SK-N-SH (cell line): ENCODE measurements at regions not wholly inside any gene's neighbourhood (a gene's known extent, or its start where the extent isn't known, plus 50 kb on each side); places are given as distances from the start of the nearest gene placed in this dataset.

Source experiments
- CTCF ChIA-PET: fragments of 300-600, 350-600 bp; formaldehyde crosslinking; extraction: SDS; loops from one replicate; lab custom pipeline; 2021; lab: Yijun Ruan, JAX
- POLR2A ChIA-PET: fragments of 350-600 bp; sonication (Branson Sonifier 250); formaldehyde crosslinking; extraction: SDS; loops from one replicate; lab custom pipeline; 2020; ENCODE audit warnings: antibody characterized with exemption, inconsistent platforms; lab: Yijun Ruan, JAX
- DNase-seq: peaks from one replicate; pipeline ENCODE4 v3.0.0; 2012
- H2AFZ ChIP-seq: fragments of 200-600 bp; sonication (generic); 2 replicates; pipeline ENCODE4 v1.8.1; 2016; ENCODE audit warnings: antibody characterized with exemption, mild to moderate bottlenecking, low read depth
- H3F3A ChIP-seq: fragments of 200-600 bp; sonication (generic); replicated peaks from 2 replicates; pipeline ENCODE3; 2016; ENCODE audit warnings: antibody characterized with exemption, mild to moderate bottlenecking; ENCODE audit not compliant: insufficient read depth
- H3K27ac ChIP-seq, 2 experiments: fragments of 200-500 bp in 1 of 2; fragments of 200-600 bp in 1 of 2; sonication (Bioruptor generic) in 1 of 2; sonication (generic), shearing (Covaris generic) in 1 of 2; 2 replicates each; pipeline versions ENCODE4 v1.5.1 to v1.6.1; 2014 to 2016; ENCODE audit warnings: low read depth in 2 of 2, inconsistent platforms in 1 of 2, low read length in 1 of 2, mild to moderate bottlenecking in 1 of 2, mixed read lengths in 1 of 2
- H3K27me3 ChIP-seq: fragments of 200-600 bp; sonication (generic), shearing (Covaris generic); 2 replicates; pipeline ENCODE4 v1.6.1; 2016; ENCODE audit warnings: mixed run types; ENCODE audit not compliant: insufficient read depth
- H3K36me3 ChIP-seq, 2 experiments: fragments of 200-500 bp in 1 of 2; fragments of 200-600 bp in 1 of 2; sonication (Bioruptor generic) in 1 of 2; sonication (generic) in 1 of 2; replicated peaks in 1 of 2; 2 replicates each; pipeline versions ENCODE3 to v1.5.1; 2014 to 2016; ENCODE audit warnings: low read length in 1 of 2, mild to moderate bottlenecking in 1 of 2; ENCODE audit not compliant: insufficient read depth in 2 of 2, control insufficient read depth in 1 of 2
- H3K4me1 ChIP-seq, 2 experiments: fragments of 200-500 bp in 1 of 2; fragments of 200-600 bp in 1 of 2; sonication (Bioruptor generic) in 1 of 2; sonication (generic), shearing (Covaris generic) in 1 of 2; 2 replicates each; pipeline versions ENCODE4 v1.5.1 to v1.6.1; 2014 to 2016; ENCODE audit warnings: low read depth in 1 of 2, low read length in 1 of 2, mixed run types in 1 of 2; ENCODE audit not compliant: insufficient read depth in 2 of 2, control insufficient read depth in 1 of 2
- H3K4me2 ChIP-seq: fragments of 200-600 bp; sonication (generic), shearing (Covaris generic); 2 replicates; pipeline ENCODE4 v1.6.1; 2017; ENCODE audit warnings: mixed run types
- H3K4me3 ChIP-seq, 2 experiments: fragments of 200-500 bp in 1 of 2; fragments of 200-600 bp in 1 of 2; sonication (Bioruptor generic) in 1 of 2; sonication (generic), shearing (Covaris generic) in 1 of 2; 2 replicates each; pipeline versions ENCODE4 v1.5.1 to v1.8.1; 2014 to 2016; ENCODE audit warnings: low read depth in 2 of 2, inconsistent platforms in 1 of 2, low read length in 1 of 2, mild to moderate bottlenecking in 1 of 2, mixed read lengths in 1 of 2, moderate library complexity in 1 of 2
- H3K79me2 ChIP-seq: fragments of 200-600 bp; sonication (generic); 2 replicates; pipeline ENCODE4 v1.8.1; 2017; ENCODE audit warnings: mild to moderate bottlenecking; ENCODE audit not compliant: insufficient read depth
- H3K9ac ChIP-seq: fragments of 200-600 bp; sonication (generic); 2 replicates; pipeline ENCODE4 v1.6.1; 2017; ENCODE audit warnings: mixed run types
- H3K9me2 ChIP-seq: fragments of 200-600 bp; sonication (generic); 2 replicates; pipeline ENCODE4 v1.6.1; 2017; ENCODE audit warnings: mixed run types
- H3K9me3 ChIP-seq: fragments of 200-600 bp; sonication (generic); 2 replicates; pipeline ENCODE4 v1.6.1; 2017; ENCODE audit warnings: mixed run types, mild to moderate bottlenecking, moderate library complexity
- H4K20me1 ChIP-seq: fragments of 200-600 bp; sonication (generic); 2 replicates; pipeline ENCODE4 v1.6.1; 2017; ENCODE audit warnings: mild to moderate bottlenecking, mixed run types; ENCODE audit not compliant: insufficient read depth
- EP300 ChIP-seq, 2 experiments: IDR thresholded peaks; 2 replicates each; pipeline versions ENCODE4 v1.4.0 to v1.6.1; 2012; ENCODE audit warnings: borderline replicate concordance in 1 of 2, low read depth in 1 of 2, low read length in 1 of 2
- FOSL2 ChIP-seq: IDR thresholded peaks from 2 replicates; pipeline ENCODE4 v1.4.0; 2012; ENCODE audit warnings: low read depth, mild to moderate bottlenecking, moderate library complexity, borderline replicate concordance
- FOXJ3 ChIP-seq: sonication (generic); formaldehyde crosslinking; IDR thresholded peaks from 2 replicates; pipeline ENCODE4 v1.5.1; 2020; ENCODE audit warnings: mild to moderate bottlenecking, missing genetic modification reagents
- GATA2 ChIP-seq: sonication (generic); formaldehyde crosslinking; IDR thresholded peaks from 2 replicates; pipeline ENCODE4 v1.5.0; 2020; ENCODE audit warnings: mild to moderate bottlenecking, missing genetic modification reagents
- IRF3 ChIP-seq: fragments of 150-350 bp; IDR thresholded peaks from 2 replicates; pipeline ENCODE4 v1.6.1; 2016; ENCODE audit warnings: mild to moderate bottlenecking, low read depth, low read length
- MAX ChIP-seq: IDR thresholded peaks from 2 replicates; pipeline ENCODE4 v1.4.0; 2012; ENCODE audit warnings: low read depth
- PBX3 ChIP-seq: IDR thresholded peaks from 2 replicates; pipeline ENCODE4; 2012
- RCOR1 ChIP-seq: fragments of 150-350 bp; IDR thresholded peaks from 2 replicates; pipeline ENCODE4 v1.6.1; 2017; ENCODE audit warnings: antibody characterized with exemption, low read length
- REST ChIP-seq: IDR thresholded peaks from 2 replicates; pipeline ENCODE4 v1.6.1; 2012; ENCODE audit warnings: mild to moderate bottlenecking, low read depth, low read length, moderate library complexity
- RFX5 ChIP-seq: IDR thresholded peaks from 2 replicates; pipeline ENCODE4 v1.6.1; 2012; ENCODE audit warnings: mild to moderate bottlenecking, improper control_type of control experiment, low read length
- SMC3 ChIP-seq: IDR thresholded peaks from 2 replicates; pipeline ENCODE4 v1.6.1; 2012; ENCODE audit warnings: low read depth, low read length, improper control_type of control experiment
- TAF1 ChIP-seq: IDR thresholded peaks from 2 replicates; pipeline ENCODE4 v1.6.1; 2012; ENCODE audit warnings: low read depth, mild to moderate bottlenecking, low read length, moderate library complexity, borderline replicate concordance
- YY1 ChIP-seq: IDR thresholded peaks from 2 replicates; pipeline ENCODE4 v1.4.0; 2012; ENCODE audit warnings: low read depth, mild to moderate bottlenecking
- ZBTB33 ChIP-seq: IDR thresholded peaks from 2 replicates; pipeline ENCODE4 v1.4.0; 2012; ENCODE audit warnings: low read depth, borderline replicate concordance
- WGBS: methylation state at CpG from one replicate; pipeline ENCODE4 v1.1.6; 2017; ENCODE audit warnings: low lambda C conversion rate; 5-methylcytosine and 5-hydroxymethylcytosine counted together

GRCh38 chr5:86070719-86071118 is 547.0 kb upstream of the COX7C start:
- H3K4me3 ChIP-seq, result no peak overlapping the region
- DNase-seq, result no peak
- TF ChIP-seq MAX (no peak), SMC3 (no peak), TAF1 (no peak), ZBTB33 (no peak), FOSL2 (no peak), FOXJ3 (no peak)
- no peak overlapping the region for H2AFZ ChIP-seq
- no peaks in the 10 kb centered on the region for H3K36me3 ChIP-seq
- POLR2A ChIA-PET, result no interaction called here
- H3K4me2 ChIP-seq, result no peak overlapping the region
- H4K20me1 ChIP-seq, result no peaks in the 10 kb centered on the region
- CTCF ChIA-PET, result no interaction called here
- no peaks in the 10 kb centered on the region for H3F3A ChIP-seq
- WGBS, result 0% methylated on average over 1 of the region's 1 CpG
- no peaks in the 10 kb centered on the region for H3K4me1 ChIP-seq
- no peaks in the 10 kb centered on the region for H3K79me2 ChIP-seq
- H3K9ac ChIP-seq, result no peak overlapping the region
- H3K9me3 ChIP-seq, result no peaks in the 10 kb centered on the region
- H3K27ac ChIP-seq, result no peak overlapping the region
- H3K27me3 ChIP-seq, result no peaks in the 10 kb centered on the region
- no peaks in the 10 kb centered on the region for H3K9me2 ChIP-seq

- Histone ChIP-seq H3K4me1 (no peaks in the 10 kb centered on the region), H3K9me2 (no peaks in the 10 kb centered on the region), H3K9ac (no peak overlapping the region), H3K27ac (no peak overlapping the region), H3F3A (no peaks in the 10 kb centered on the region), H3K27me3 (no peaks in the 10 kb centered on the region), H3K4me3 (no peak overlapping the region), H3K36me3 (no peaks in the 10 kb centered on the region), H4K20me1 (no peaks in the 10 kb centered on the region), H2AFZ (no peak overlapping the region), H3K79me2 (no peaks in the 10 kb centered on the region), H3K4me2 (no peak overlapping the region), H3K9me3 (no peaks in the 10 kb centered on the region)
- WGBS, result 7% methylated on average over 3 of the region's 3 CpGs
- CTCF ChIA-PET, result no interaction called here
- POLR2A ChIA-PET, result no interaction called here
- no peak for TF ChIP-seq RFX5
- no peak for TF ChIP-seq PBX3
- TF ChIP-seq YY1, result no peak
- no peak for TF ChIP-seq RCOR1
- TF ChIP-seq IRF3, result no peak
- no peak for TF ChIP-seq REST
- no peak for TF ChIP-seq EP300 (IDR thresholded peaks at IDR 0.05; ENCODE audit: borderline replicate concordance in 1 of 2, low read depth in 1 of 2, low read length in 1 of 2)
- no peak for TF ChIP-seq GATA2 (CRISPR knock-in tag)
- TF ChIP-seq, all 33 proteins: peak for 0
- no peak for DNase-seq
Observed at GRCh38 chr5:86074297-86074696, 543.4 kb upstream of the COX7C start.
